GM12878 (cell line): ENCODE measurements at regions not wholly inside any gene's neighbourhood (a gene's known extent, or its start where the extent isn't known, plus 50 kb on each side); places are given as distances from the start of the nearest gene placed in this dataset.

Source experiments
- ATAC-seq: fragments of 200-7000 bp; cut with Tn5 transposase; 3 replicates; pipeline ENCODE4 v1.9.1; 2020; ENCODE audit warnings: mild to moderate bottlenecking, moderate library complexity
- BruUV-seq: library from RNA; stranded (reverse); fragments of 400-500 nt; replicated peaks from 2 replicates; lab custom pipeline; 2021; lab: Mats Ljungman, UMichigan
- CTCF ChIA-PET: fragments of 300-600 bp; sonication (Branson Sonifier 250); formaldehyde crosslinking; extraction: SDS; loops from one replicate; lab custom pipeline; 2021; ENCODE audit warnings: inconsistent platforms; lab: Yijun Ruan, JAX
- POLR2A ChIA-PET: fragments of 350-600 bp; formaldehyde crosslinking; extraction: SDS; loops from one replicate; lab custom pipeline; 2021; ENCODE audit warnings: inconsistent platforms; lab: Charles Lee
- RAD21 ChIA-PET: fragments of 300-600 bp; sonication (Branson Sonifier 250); formaldehyde crosslinking; loops from one replicate; lab custom pipeline; 2023; ENCODE audit warnings: antibody characterized with exemption; ENCODE audit not compliant: unreplicated experiment; lab: Charles Lee
- SMC1A ChIA-PET: fragments of 300-600 bp; sonication (Branson Sonifier 250); formaldehyde crosslinking; loops from one replicate; lab custom pipeline; 2023; ENCODE audit not compliant: unreplicated experiment, uncharacterized antibody; lab: Charles Lee
- DNase-seq: peaks from one replicate; pipeline ENCODE4 v3.0.0-alpha.2; 2011; ENCODE audit warnings: low read depth, low spot score
- FAIRE-seq: peaks from 3 replicates; lab custom pipeline; 2011; peaks lifted over from hg19 to GRCh38; lab: Jason Lieb, UNC
- H2AFZ ChIP-seq: 2 replicates; pipeline ENCODE4 v1.6.0; 2011; ENCODE audit warnings: low read depth, low read length, control low read depth; ENCODE audit not compliant: control insufficient read depth
- H3K27ac ChIP-seq: 2 replicates; pipeline ENCODE4 v1.5.1; 2011; ENCODE audit warnings: control low read depth; ENCODE audit not compliant: control insufficient read depth, insufficient read depth
- H3K27me3 ChIP-seq, 2 experiments: replicated peaks in 1 of 2; 2 replicates each; pipeline versions ENCODE4 v1.6.0 to v1.6.1; 2011; ENCODE audit warnings: low read length in 1 of 2; ENCODE audit not compliant: control insufficient read depth in 2 of 2, insufficient read depth in 2 of 2
- H3K36me3 ChIP-seq, 2 experiments: 2 replicates each; pipeline ENCODE4 v1.5.1; 2011; ENCODE audit warnings: low read length in 1 of 2; ENCODE audit not compliant: control insufficient read depth in 2 of 2, insufficient read depth in 2 of 2
- H3K4me1 ChIP-seq: 2 replicates; pipeline ENCODE4 v1.6.1; 2011; ENCODE audit warnings: mild to moderate bottlenecking, low read length, moderate library complexity, mixed read lengths; ENCODE audit not compliant: control insufficient read depth, insufficient read depth
- H3K4me2 ChIP-seq: 2 replicates; pipeline ENCODE4 v1.6.0; 2011; ENCODE audit warnings: control low read depth; ENCODE audit not compliant: control insufficient read depth, insufficient read depth
- H3K4me3 ChIP-seq: fragments of 200-600 bp; sonication (generic); 2 replicates; pipeline ENCODE4 v1.5.1; 2016
- H3K79me2 ChIP-seq: 2 replicates; pipeline ENCODE4 v1.6.0; 2011; ENCODE audit warnings: low read length; ENCODE audit not compliant: control insufficient read depth, insufficient read depth
- H3K9ac ChIP-seq: 2 replicates; pipeline ENCODE4 v1.8.0; 2011; ENCODE audit warnings: low read length, control low read depth, mixed read lengths; ENCODE audit not compliant: control insufficient read depth, insufficient read depth
- H3K9me3 ChIP-seq: replicated peaks from 3 replicates; pipeline ENCODE4 v1.5.1; 2011; ENCODE audit warnings: mild to moderate bottlenecking, low read length; ENCODE audit not compliant: control insufficient read depth, insufficient read depth
- H4K20me1 ChIP-seq: 2 replicates; pipeline ENCODE4 v1.6.0; 2011; ENCODE audit not compliant: control insufficient read depth, insufficient read depth
- GABPA ChIP-seq: IDR thresholded peaks from 2 replicates; pipeline ENCODE4 v1.6.1; 2014; ENCODE audit warnings: antibody characterized with exemption, low read depth, mild to moderate bottlenecking, inconsistent platforms
- HDAC2 ChIP-seq: fragments of 200-600 bp; sonication (generic); IDR thresholded peaks from 2 replicates; pipeline ENCODE4 v1.6.1; 2017
- LARP7 ChIP-seq: fragments of 450-650 bp; IDR thresholded peaks from 2 replicates; pipeline ENCODE4 v1.6.1; 2017; ENCODE audit warnings: mild to moderate bottlenecking
- MTA2 ChIP-seq: fragments of 450-650 bp; IDR thresholded peaks from 2 replicates; pipeline ENCODE4 v1.6.1; 2016; ENCODE audit warnings: low read depth, mild to moderate bottlenecking, moderate library complexity
- NFXL1 ChIP-seq: fragments of 450-650 bp; IDR thresholded peaks from 2 replicates; pipeline ENCODE4 v1.6.1; 2017; ENCODE audit warnings: antibody characterized with exemption, mild to moderate bottlenecking, borderline replicate concordance
- NFYB ChIP-seq: IDR thresholded peaks from 2 replicates; pipeline ENCODE4 v1.6.1; 2011; ENCODE audit warnings: low read depth, mild to moderate bottlenecking, low read length, improper control_type of control experiment, moderate library complexity; ENCODE audit not compliant: insufficient read depth
- POLR2AphosphoS5 ChIP-seq: IDR thresholded peaks from 2 replicates; pipeline ENCODE4 v1.6.1; 2011; ENCODE audit warnings: mild to moderate bottlenecking, low read length, inconsistent platforms
- RB1 ChIP-seq: fragments of 450-650 bp; formaldehyde crosslinking; IDR thresholded peaks from 2 replicates; pipeline ENCODE4 v1.6.1; 2017; ENCODE audit warnings: mild to moderate bottlenecking, borderline replicate concordance
- RUNX3 ChIP-seq: IDR thresholded peaks from 2 replicates; pipeline ENCODE4 v1.6.1; 2012; ENCODE audit warnings: low read length, inconsistent platforms
- SIX5 ChIP-seq: IDR thresholded peaks from 2 replicates; pipeline ENCODE4 v1.6.1; 2011; ENCODE audit warnings: mild to moderate bottlenecking, low read depth, low read length, moderate library complexity; ENCODE audit not compliant: severe bottlenecking
- SMAD5 ChIP-seq: IDR thresholded peaks from 2 replicates; pipeline ENCODE4 v1.6.1; 2016; ENCODE audit warnings: antibody characterized with exemption, low read depth
- SRF ChIP-seq, 2 experiments: IDR thresholded peaks; 2 replicates each; pipeline ENCODE4 v1.6.1; 2011; ENCODE audit warnings: low read depth in 2 of 2, low read length in 2 of 2, mild to moderate bottlenecking in 1 of 2, moderate library complexity in 1 of 2
- STAT3 ChIP-seq: IDR thresholded peaks from 2 replicates; pipeline ENCODE4 v1.6.1; 2011; ENCODE audit warnings: low read depth, low read length, improper control_type of control experiment
- TARDBP ChIP-seq: IDR thresholded peaks from 2 replicates; pipeline ENCODE4 v1.6.1; 2016; ENCODE audit warnings: borderline replicate concordance
- ZNF217 ChIP-seq: fragments of 450-650 bp; IDR thresholded peaks from 2 replicates; pipeline ENCODE4 v1.6.1; 2017; ENCODE audit warnings: antibody characterized with exemption, mild to moderate bottlenecking
- WGBS: methylation state at CpG from one replicate; pipeline ENCODE4 v1.1.6; 2016; ENCODE audit warnings: low lambda C conversion rate; ENCODE audit not compliant: insufficient replicate concordance, insufficient coverage; ENCODE audit errors: missing lambda C conversion rate; 5-methylcytosine and 5-hydroxymethylcytosine counted together
- in situ Hi-C: fragments of 300-500 bp; cut with MboI; formaldehyde crosslinking; loops from 9 replicates; pipeline ENCODE4 v1.14.3; 2018; ENCODE audit warnings: mixed read lengths
- intact Hi-C: fragments of 100-400 bp; cut with micrococcal nuclease; formaldehyde crosslinking; loops from one replicate; pipeline ENCODE4 v1.14.2; 2022; ENCODE audit not compliant: unreplicated experiment
- TF ChIP-seq, protein P1 (sequence below): fragments of 450-650 bp; formaldehyde crosslinking; IDR thresholded peaks from 2 replicates; pipeline ENCODE4 v1.4.0; 2022; ENCODE audit warnings: mild to moderate bottlenecking, moderate library complexity
- TF ChIP-seq, protein P2 (sequence below): fragments of 450-650 bp; IDR thresholded peaks from 2 replicates; pipeline ENCODE4 v1.6.1; 2018; ENCODE audit warnings: borderline replicate concordance, mild to moderate bottlenecking; ENCODE audit not compliant: partially characterized antibody

DNA sequence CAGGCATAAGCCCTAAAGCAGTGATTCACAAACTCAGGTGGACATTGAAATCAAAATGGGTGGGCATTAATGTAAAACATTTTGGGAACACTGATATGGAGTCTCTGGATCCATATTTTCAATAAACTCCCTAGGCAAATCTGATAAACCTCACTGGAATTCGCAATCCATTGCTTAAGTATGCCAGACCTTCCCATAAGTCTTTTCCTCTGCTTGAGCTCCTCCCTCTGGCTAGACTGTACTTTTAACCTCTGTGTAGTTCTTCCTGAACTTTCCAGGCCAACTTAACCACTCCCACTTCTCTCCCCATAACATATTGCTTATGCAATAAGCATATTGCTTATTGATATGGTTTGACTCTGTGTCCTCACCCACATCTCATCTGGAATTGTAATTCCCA is 629.7 kb upstream of the IMPG1 start (continued):
- no peak for TF ChIP-seq LARP7

DNA sequence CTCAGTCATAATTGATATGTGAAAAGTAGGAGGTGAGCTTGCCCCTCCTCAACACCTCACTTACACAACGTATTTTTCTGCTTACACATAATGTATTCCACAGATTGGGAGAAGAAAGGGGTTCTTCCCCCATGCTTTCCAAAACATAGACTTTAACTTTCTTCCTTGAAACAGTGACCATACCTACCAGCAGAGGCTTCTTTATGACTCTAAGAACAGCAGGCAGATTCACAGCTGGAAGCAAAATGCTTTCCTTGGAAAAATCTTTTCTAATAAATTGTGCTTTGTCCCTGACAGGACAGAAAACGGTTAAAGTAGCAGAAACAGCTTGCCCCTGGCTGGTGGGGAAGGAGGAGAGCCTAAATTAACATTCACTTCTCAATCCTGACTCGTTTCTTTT is 629.1 kb upstream of the IMPG1 start:
- no peaks in the 10 kb centered on the region for H4K20me1 ChIP-seq
- intact Hi-C loops: no loop called here
- ChIA-PET CTCF (interaction anchor here (1.0 kb wide), 1 partner anchor 17 kb away, joined by 3 read pairs; no protein-coding TSS in a partner anchor), POLR2A (no interaction called here), SMC1A (no interaction called here), RAD21 (no interaction called here)
- H3K36me3 ChIP-seq: no peaks in the 10 kb centered on the region
- no peak overlapping the region for H3K4me3 ChIP-seq
- TF ChIP-seq SRF (IDR thresholded peaks at IDR 0.05; ENCODE audit: low read depth in 2 of 2, low read length in 2 of 2): no peak
- TF ChIP-seq POLR2AphosphoS5: no peak
- TF ChIP-seq NFXL1: no peak
- TF ChIP-seq NFYB: no peak
- no peak for TF ChIP-seq TARDBP
- TF ChIP-seq SIX5: no peak
- no peak for TF ChIP-seq RUNX3
- no peak for TF ChIP-seq ZNF217
- TF ChIP-seq RB1: no peak
- TF ChIP-seq, protein P1, sequence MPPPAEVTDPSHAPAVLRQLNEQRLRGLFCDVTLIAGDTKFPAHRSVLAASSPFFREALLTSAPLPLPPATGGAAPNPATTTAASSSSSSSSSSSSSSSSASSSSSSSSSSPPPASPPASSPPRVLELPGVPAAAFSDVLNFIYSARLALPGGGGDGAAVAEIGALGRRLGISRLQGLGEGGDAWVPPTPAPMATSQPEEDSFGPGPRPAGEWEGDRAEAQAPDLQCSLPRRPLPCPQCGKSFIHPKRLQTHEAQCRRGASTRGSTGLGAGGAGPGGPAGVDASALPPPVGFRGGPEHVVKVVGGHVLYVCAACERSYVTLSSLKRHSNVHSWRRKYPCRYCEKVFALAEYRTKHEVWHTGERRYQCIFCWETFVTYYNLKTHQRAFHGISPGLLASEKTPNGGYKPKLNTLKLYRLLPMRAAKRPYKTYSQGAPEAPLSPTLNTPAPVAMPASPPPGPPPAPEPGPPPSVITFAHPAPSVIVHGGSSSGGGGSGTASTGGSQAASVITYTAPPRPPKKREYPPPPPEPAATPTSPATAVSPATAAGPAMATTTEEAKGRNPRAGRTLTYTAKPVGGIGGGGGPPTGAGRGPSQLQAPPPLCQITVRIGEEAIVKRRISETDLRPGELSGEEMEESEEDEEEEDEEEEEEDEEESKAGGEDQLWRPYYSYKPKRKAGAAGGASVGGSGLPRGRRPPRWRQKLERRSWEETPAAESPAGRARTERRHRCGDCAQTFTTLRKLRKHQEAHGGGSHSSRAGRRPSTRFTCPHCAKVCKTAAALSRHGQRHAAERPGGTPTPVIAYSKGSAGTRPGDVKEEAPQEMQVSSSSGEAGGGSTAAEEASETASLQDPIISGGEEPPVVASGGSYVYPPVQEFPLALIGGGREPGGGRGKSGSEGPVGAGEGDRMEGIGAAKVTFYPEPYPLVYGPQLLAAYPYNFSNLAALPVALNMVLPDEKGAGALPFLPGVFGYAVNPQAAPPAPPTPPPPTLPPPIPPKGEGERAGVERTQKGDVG (CRISPR knock-in tag): no peak
- TF ChIP-seq SMAD5: no peak
- no peak for TF ChIP-seq HDAC2
- TF ChIP-seq STAT3: no peak
- TF ChIP-seq GABPA: no peak
- TF ChIP-seq MTA2: no peak
- TF ChIP-seq, protein P2, sequence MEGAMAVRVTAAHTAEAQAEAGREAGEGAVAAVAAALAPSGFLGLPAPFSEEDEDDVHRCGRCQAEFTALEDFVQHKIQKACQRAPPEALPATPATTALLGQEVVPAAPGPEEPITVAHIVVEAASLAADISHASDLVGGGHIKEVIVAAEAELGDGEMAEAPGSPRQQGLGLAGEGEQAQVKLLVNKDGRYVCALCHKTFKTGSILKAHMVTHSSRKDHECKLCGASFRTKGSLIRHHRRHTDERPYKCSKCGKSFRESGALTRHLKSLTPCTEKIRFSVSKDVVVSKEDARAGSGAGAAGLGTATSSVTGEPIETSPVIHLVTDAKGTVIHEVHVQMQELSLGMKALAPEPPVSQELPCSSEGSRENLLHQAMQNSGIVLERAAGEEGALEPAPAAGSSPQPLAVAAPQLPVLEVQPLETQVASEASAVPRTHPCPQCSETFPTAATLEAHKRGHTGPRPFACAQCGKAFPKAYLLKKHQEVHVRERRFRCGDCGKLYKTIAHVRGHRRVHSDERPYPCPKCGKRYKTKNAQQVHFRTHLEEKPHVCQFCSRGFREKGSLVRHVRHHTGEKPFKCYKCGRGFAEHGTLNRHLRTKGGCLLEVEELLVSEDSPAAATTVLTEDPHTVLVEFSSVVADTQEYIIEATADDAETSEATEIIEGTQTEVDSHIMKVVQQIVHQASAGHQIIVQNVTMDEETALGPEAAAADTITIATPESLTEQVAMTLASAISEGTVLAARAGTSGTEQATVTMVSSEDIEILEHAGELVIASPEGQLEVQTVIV: no peak
- no peaks in the 10 kb centered on the region for H3K27me3 ChIP-seq
- H3K4me2 ChIP-seq: no peak overlapping the region
- in situ Hi-C loops: no loop called here
- no peaks in the 10 kb centered on the region for H3K79me2 ChIP-seq
- no peak overlapping the region for H2AFZ ChIP-seq
- no peak overlapping the region for H3K9ac ChIP-seq
- DNase-seq (no peak), ATAC-seq (no peak), FAIRE-seq (no peak)
- H3K4me1 ChIP-seq: no peaks in the 10 kb centered on the region
- 0% methylated on average over 3 of the region's 3 CpGs for WGBS
- no peak overlapping the region for H3K27ac ChIP-seq
- BruUV-seq: no TSS peak
- H3K9me3 ChIP-seq: no peaks in the 10 kb centered on the region
